A673 (cell line): ENCODE measurements at regions not wholly inside any gene's neighbourhood (a gene's known extent, or its start where the extent isn't known, plus 50 kb on each side); places are given as distances from the start of the nearest gene placed in this dataset.

Experiments used
- BruUV-seq: library from RNA; stranded (reverse); fragments of 400-500 nt; replicated peaks from 2 replicates; lab custom pipeline; 2021; lab: Mats Ljungman, UMichigan
- CTCF ChIA-PET: fragments of 300-600 bp; sonication (Branson Sonifier 250); formaldehyde crosslinking; loops from one replicate; lab custom pipeline; 2022; ENCODE audit warnings: antibody characterized with exemption; lab: Charles Lee
- POLR2A ChIA-PET: fragments of 300-600 bp; sonication (Branson Sonifier 250); formaldehyde crosslinking; loops from one replicate; lab custom pipeline; 2022; ENCODE audit warnings: antibody characterized with exemption; ENCODE audit not compliant: low non-redundant PET; lab: Charles Lee
- DNase-seq: peaks from one replicate; pipeline ENCODE4 v3.0.0-alpha.2; 2015; ENCODE audit warnings: low spot score
- H3K27ac ChIP-seq: fragments of 200-600 bp; sonication (generic); 2 replicates; pipeline ENCODE4 v1.5.1; 2016; ENCODE audit warnings: mixed run types, low read depth, mild to moderate bottlenecking, mixed read lengths, antibody characterized with exemption, low read length; ENCODE audit not compliant: poor library complexity, severe bottlenecking
- H3K27me3 ChIP-seq: fragments of 200-600 bp; sonication (generic); replicated peaks from 2 replicates; pipeline ENCODE4 v1.6.1; 2017; ENCODE audit warnings: mixed run types, low read depth, mild to moderate bottlenecking, mixed read lengths, antibody characterized with exemption, low read length; ENCODE audit not compliant: insufficient read depth, poor library complexity
- H3K36me3 ChIP-seq: fragments of 200-600 bp; sonication (generic); 2 replicates; pipeline ENCODE4 v1.6.1; 2016; ENCODE audit warnings: mixed run types, mild to moderate bottlenecking, mixed read lengths, antibody characterized with exemption, low read length; ENCODE audit not compliant: insufficient read depth, poor library complexity, severe bottlenecking
- H3K4me1 ChIP-seq: fragments of 200-600 bp; sonication (generic); 2 replicates; pipeline ENCODE4 v1.6.1; 2017; ENCODE audit warnings: mixed run types, mild to moderate bottlenecking, mixed read lengths, antibody characterized with exemption, low read length; ENCODE audit not compliant: insufficient read depth, poor library complexity, severe bottlenecking
- H3K4me3 ChIP-seq: fragments of 200-600 bp; sonication (generic); 2 replicates; pipeline ENCODE4 v1.5.1; 2016; ENCODE audit warnings: low read depth, mixed run types, mild to moderate bottlenecking, mixed read lengths, low read length; ENCODE audit not compliant: poor library complexity, severe bottlenecking
- H3K9me3 ChIP-seq: fragments of 200-600 bp; sonication (generic); 2 replicates; pipeline ENCODE4 v1.6.1; 2016; ENCODE audit warnings: mixed run types, low read depth, mild to moderate bottlenecking, mixed read lengths, antibody characterized with exemption, low read length; ENCODE audit not compliant: poor library complexity, severe bottlenecking
- CTCF ChIP-seq: fragments of 300-800, 200-600 bp; sonication (generic); conservative IDR thresholded peaks from 2 replicates; pipeline ENCODE4 v1.5.1; 2017; ENCODE audit warnings: low read depth, mild to moderate bottlenecking, antibody characterized with exemption, low read length, moderate library complexity, mixed read lengths
- EZH2 ChIP-seq: fragments of 200-600 bp; sonication (generic); IDR thresholded peaks from 2 replicates; pipeline ENCODE4 v1.6.1; 2017; ENCODE audit warnings: borderline replicate concordance, low read depth, mild to moderate bottlenecking, mixed read lengths, antibody characterized with exemption, low read length; ENCODE audit not compliant: poor library complexity, severe bottlenecking
- intact Hi-C: fragments of 100-400 bp; cut with micrococcal nuclease; formaldehyde crosslinking; loops from one replicate; pipeline ENCODE4 v1.10.0; 2022; ENCODE audit not compliant: unreplicated experiment

- Histone ChIP-seq H3K36me3 (no peaks in the 10 kb centered on the region), H3K27ac (no peak overlapping the region), H3K27me3 (no peaks in the 10 kb centered on the region), H3K4me1 (no peaks in the 10 kb centered on the region), H3K4me3 (no peak overlapping the region), H3K9me3 (no peaks in the 10 kb centered on the region)
- ChIA-PET POLR2A (no interaction called here), CTCF (no interaction called here)
- intact Hi-C loops = no loop called here
- TF ChIP-seq CTCF = no peak
- no peak for TF ChIP-seq EZH2
- BruUV-seq = no TSS peak
- DNase-seq = no peak
Observed at GRCh38 chr7:17067691-17068090, 185.9 kb upstream of the AGR3 start.

- no peak for DNase-seq
- ChIA-PET CTCF (no interaction called here), POLR2A (no interaction called here)
- H3K4me1 ChIP-seq = no peaks in the 10 kb centered on the region
- BruUV-seq = no TSS peak
- intact Hi-C loops = no loop called here
- TF ChIP-seq CTCF = no peak
- no peak overlapping the region for H3K4me3 ChIP-seq
- no peaks in the 10 kb centered on the region for H3K9me3 ChIP-seq
- no peak overlapping the region for H3K27ac ChIP-seq
- no peaks in the 10 kb centered on the region for H3K27me3 ChIP-seq
- no peaks in the 10 kb centered on the region for H3K36me3 ChIP-seq
Observed at GRCh38 chr7:17069146-17069545, 187.4 kb upstream of the AGR3 start.

- BruUV-seq = no TSS peak
- Histone ChIP-seq H3K4me1 (no peaks in the 10 kb centered on the region), H3K27me3 (no peaks in the 10 kb centered on the region), H3K9me3 (no peaks in the 10 kb centered on the region), H3K27ac (no peak overlapping the region), H3K4me3 (no peak overlapping the region), H3K36me3 (no peaks in the 10 kb centered on the region)
- TF ChIP-seq EZH2 (no peak), CTCF (no peak)
- no peak for DNase-seq
- CTCF ChIA-PET = no interaction called here
- POLR2A ChIA-PET = no interaction called here
- intact Hi-C loops = no loop called here
Observed at GRCh38 chr7:17070231-17070708, 188.5 kb upstream of the AGR3 start.
